SK-N-SH (cell line): ENCODE measurements at regions not wholly inside any gene's neighbourhood (a gene's known extent, or its start where the extent isn't known, plus 50 kb on each side); places are given as distances from the start of the nearest gene placed in this dataset.

ENCODE experiments used
- CTCF ChIA-PET: fragments of 300-600, 350-600 bp; formaldehyde crosslinking; extraction: SDS; loops from one replicate; lab custom pipeline; 2021; lab: Yijun Ruan, JAX
- POLR2A ChIA-PET: fragments of 350-600 bp; sonication (Branson Sonifier 250); formaldehyde crosslinking; extraction: SDS; loops from one replicate; lab custom pipeline; 2020; ENCODE audit warnings: antibody characterized with exemption, inconsistent platforms; lab: Yijun Ruan, JAX
- DNase-seq: peaks from one replicate; pipeline ENCODE4 v3.0.0; 2012
- H2AFZ ChIP-seq: fragments of 200-600 bp; sonication (generic); 2 replicates; pipeline ENCODE4 v1.8.1; 2016; ENCODE audit warnings: antibody characterized with exemption, mild to moderate bottlenecking, low read depth
- H3F3A ChIP-seq: fragments of 200-600 bp; sonication (generic); replicated peaks from 2 replicates; pipeline ENCODE3; 2016; ENCODE audit warnings: antibody characterized with exemption, mild to moderate bottlenecking; ENCODE audit not compliant: insufficient read depth
- H3K27ac ChIP-seq, 2 experiments: fragments of 200-500 bp in 1 of 2; fragments of 200-600 bp in 1 of 2; sonication (Bioruptor generic) in 1 of 2; sonication (generic), shearing (Covaris generic) in 1 of 2; 2 replicates each; pipeline versions ENCODE4 v1.5.1 to v1.6.1; 2014 to 2016; ENCODE audit warnings: low read depth in 2 of 2, inconsistent platforms in 1 of 2, low read length in 1 of 2, mild to moderate bottlenecking in 1 of 2, mixed read lengths in 1 of 2
- H3K27me3 ChIP-seq: fragments of 200-600 bp; sonication (generic), shearing (Covaris generic); 2 replicates; pipeline ENCODE4 v1.6.1; 2016; ENCODE audit warnings: mixed run types; ENCODE audit not compliant: insufficient read depth
- H3K36me3 ChIP-seq, 2 experiments: fragments of 200-500 bp in 1 of 2; fragments of 200-600 bp in 1 of 2; sonication (Bioruptor generic) in 1 of 2; sonication (generic) in 1 of 2; replicated peaks in 1 of 2; 2 replicates each; pipeline versions ENCODE3 to v1.5.1; 2014 to 2016; ENCODE audit warnings: low read length in 1 of 2, mild to moderate bottlenecking in 1 of 2; ENCODE audit not compliant: insufficient read depth in 2 of 2, control insufficient read depth in 1 of 2
- H3K4me1 ChIP-seq, 2 experiments: fragments of 200-500 bp in 1 of 2; fragments of 200-600 bp in 1 of 2; sonication (Bioruptor generic) in 1 of 2; sonication (generic), shearing (Covaris generic) in 1 of 2; 2 replicates each; pipeline versions ENCODE4 v1.5.1 to v1.6.1; 2014 to 2016; ENCODE audit warnings: low read depth in 1 of 2, low read length in 1 of 2, mixed run types in 1 of 2; ENCODE audit not compliant: insufficient read depth in 2 of 2, control insufficient read depth in 1 of 2
- H3K4me2 ChIP-seq: fragments of 200-600 bp; sonication (generic), shearing (Covaris generic); 2 replicates; pipeline ENCODE4 v1.6.1; 2017; ENCODE audit warnings: mixed run types
- H3K4me3 ChIP-seq, 2 experiments: fragments of 200-500 bp in 1 of 2; fragments of 200-600 bp in 1 of 2; sonication (Bioruptor generic) in 1 of 2; sonication (generic), shearing (Covaris generic) in 1 of 2; 2 replicates each; pipeline versions ENCODE4 v1.5.1 to v1.8.1; 2014 to 2016; ENCODE audit warnings: low read depth in 2 of 2, inconsistent platforms in 1 of 2, low read length in 1 of 2, mild to moderate bottlenecking in 1 of 2, mixed read lengths in 1 of 2, moderate library complexity in 1 of 2
- H3K79me2 ChIP-seq: fragments of 200-600 bp; sonication (generic); 2 replicates; pipeline ENCODE4 v1.8.1; 2017; ENCODE audit warnings: mild to moderate bottlenecking; ENCODE audit not compliant: insufficient read depth
- H3K9ac ChIP-seq: fragments of 200-600 bp; sonication (generic); 2 replicates; pipeline ENCODE4 v1.6.1; 2017; ENCODE audit warnings: mixed run types
- H3K9me2 ChIP-seq: fragments of 200-600 bp; sonication (generic); 2 replicates; pipeline ENCODE4 v1.6.1; 2017; ENCODE audit warnings: mixed run types
- H3K9me3 ChIP-seq: fragments of 200-600 bp; sonication (generic); 2 replicates; pipeline ENCODE4 v1.6.1; 2017; ENCODE audit warnings: mixed run types, mild to moderate bottlenecking, moderate library complexity
- H4K20me1 ChIP-seq: fragments of 200-600 bp; sonication (generic); 2 replicates; pipeline ENCODE4 v1.6.1; 2017; ENCODE audit warnings: mild to moderate bottlenecking, mixed run types; ENCODE audit not compliant: insufficient read depth
- CHD2 ChIP-seq: fragments of 150-350 bp; IDR thresholded peaks from 2 replicates; pipeline ENCODE4 v1.6.1; 2018; ENCODE audit warnings: low read length; ENCODE audit not compliant: partially characterized antibody
- CTCF ChIP-seq: fragments of 200-600 bp; sonication (generic); IDR thresholded peaks from 2 replicates; pipeline ENCODE4 v1.6.1; 2017; ENCODE audit warnings: antibody characterized with exemption, mild to moderate bottlenecking, moderate library complexity
- ELF1 ChIP-seq: IDR thresholded peaks from 2 replicates; pipeline ENCODE4 v1.4.0; 2012
- EP300 ChIP-seq, 2 experiments: IDR thresholded peaks; 2 replicates each; pipeline versions ENCODE4 v1.4.0 to v1.6.1; 2012; ENCODE audit warnings: borderline replicate concordance in 1 of 2, low read depth in 1 of 2, low read length in 1 of 2
- FOSL2 ChIP-seq: IDR thresholded peaks from 2 replicates; pipeline ENCODE4 v1.4.0; 2012; ENCODE audit warnings: low read depth, mild to moderate bottlenecking, moderate library complexity, borderline replicate concordance
- FOXJ3 ChIP-seq: sonication (generic); formaldehyde crosslinking; IDR thresholded peaks from 2 replicates; pipeline ENCODE4 v1.5.1; 2020; ENCODE audit warnings: mild to moderate bottlenecking, missing genetic modification reagents
- GABPA ChIP-seq: IDR thresholded peaks from 2 replicates; pipeline ENCODE4 v1.4.0; 2012; ENCODE audit warnings: low read depth, mild to moderate bottlenecking
- GATA2 ChIP-seq: sonication (generic); formaldehyde crosslinking; IDR thresholded peaks from 2 replicates; pipeline ENCODE4 v1.5.0; 2020; ENCODE audit warnings: mild to moderate bottlenecking, missing genetic modification reagents
- JUND ChIP-seq: IDR thresholded peaks from 2 replicates; pipeline ENCODE4 v1.4.0; 2012
- MAX ChIP-seq: IDR thresholded peaks from 2 replicates; pipeline ENCODE4 v1.4.0; 2012; ENCODE audit warnings: low read depth
- MEF2A ChIP-seq: IDR thresholded peaks from 2 replicates; pipeline ENCODE4 v1.4.0; 2012; ENCODE audit warnings: low read depth, borderline replicate concordance
- NFIC ChIP-seq: IDR thresholded peaks from 2 replicates; pipeline ENCODE4 v1.4.0; 2012; ENCODE audit warnings: borderline replicate concordance
- PBX3 ChIP-seq: IDR thresholded peaks from 2 replicates; pipeline ENCODE4; 2012
- RAD21 ChIP-seq: IDR thresholded peaks from 2 replicates; pipeline ENCODE4 v1.6.1; 2012; ENCODE audit warnings: mild to moderate bottlenecking, low read length
- RCOR1 ChIP-seq: fragments of 150-350 bp; IDR thresholded peaks from 2 replicates; pipeline ENCODE4 v1.6.1; 2017; ENCODE audit warnings: antibody characterized with exemption, low read length
- RFX5 ChIP-seq: IDR thresholded peaks from 2 replicates; pipeline ENCODE4 v1.6.1; 2012; ENCODE audit warnings: mild to moderate bottlenecking, improper control_type of control experiment, low read length
- RXRA ChIP-seq: IDR thresholded peaks from 2 replicates; pipeline ENCODE4 v1.4.0; 2012; ENCODE audit warnings: low read depth, mild to moderate bottlenecking, borderline replicate concordance
- SIN3A ChIP-seq: IDR thresholded peaks from 2 replicates; pipeline ENCODE4 v1.6.1; 2012; ENCODE audit warnings: low read depth, mild to moderate bottlenecking, low read length, moderate library complexity, borderline replicate concordance
- SMC3 ChIP-seq: IDR thresholded peaks from 2 replicates; pipeline ENCODE4 v1.6.1; 2012; ENCODE audit warnings: low read depth, low read length, improper control_type of control experiment
- TAF1 ChIP-seq: IDR thresholded peaks from 2 replicates; pipeline ENCODE4 v1.6.1; 2012; ENCODE audit warnings: low read depth, mild to moderate bottlenecking, low read length, moderate library complexity, borderline replicate concordance
- TCF12 ChIP-seq: IDR thresholded peaks from 2 replicates; pipeline ENCODE4 v1.4.0; 2012
- TEAD4 ChIP-seq: IDR thresholded peaks from 2 replicates; pipeline ENCODE4 v1.4.0; 2012; ENCODE audit warnings: mild to moderate bottlenecking, borderline replicate concordance; ENCODE audit not compliant: insufficient read depth
- YY1 ChIP-seq: IDR thresholded peaks from 2 replicates; pipeline ENCODE4 v1.4.0; 2012; ENCODE audit warnings: low read depth, mild to moderate bottlenecking
- ZBTB33 ChIP-seq: IDR thresholded peaks from 2 replicates; pipeline ENCODE4 v1.4.0; 2012; ENCODE audit warnings: low read depth, borderline replicate concordance
- WGBS: methylation state at CpG from one replicate; pipeline ENCODE4 v1.1.6; 2017; ENCODE audit warnings: low lambda C conversion rate; 5-methylcytosine and 5-hydroxymethylcytosine counted together
- TF ChIP-seq, protein P1 (sequence below): fragments of 150-350 bp; IDR thresholded peaks from 2 replicates; pipeline ENCODE4 v1.6.1; 2017; ENCODE audit warnings: antibody characterized with exemption, low read length, low read depth, borderline replicate concordance

DNA sequence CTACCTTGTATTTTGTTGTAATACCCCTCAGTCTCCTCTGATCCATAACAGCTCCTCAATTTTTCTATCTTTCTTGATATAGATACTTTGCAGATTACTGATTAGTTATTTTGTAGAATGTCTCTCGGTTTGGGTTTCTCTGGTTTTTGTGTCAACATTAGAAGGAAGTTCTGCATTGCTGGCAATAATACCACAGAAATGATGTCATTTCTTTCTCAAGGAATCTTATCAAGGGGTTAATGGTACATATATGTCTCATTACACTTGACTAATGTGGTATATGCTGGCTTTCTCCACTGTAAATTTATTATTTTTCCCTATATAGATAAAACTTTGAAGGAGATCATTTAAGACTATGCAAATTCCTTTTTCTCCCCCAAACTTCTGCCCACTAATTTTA, 183.6 kb upstream of the DKK2 start:
- no peak overlapping the region for H3K4me2 ChIP-seq
- H3K36me3 ChIP-seq = no peaks in the 10 kb centered on the region
- TF ChIP-seq SIN3A (no peak), TAF1 (no peak), CTCF (no peak), TCF12 (no peak), SMC3 (no peak), RCOR1 (no peak), YY1 (no peak), CHD2 (no peak), RFX5 (no peak), GABPA (no peak), MAX (no peak), MEF2A (no peak)
- H3K4me1 ChIP-seq = no peaks in the 10 kb centered on the region; a peak in 1 of 4 replicates
- peak overlapping the region in 1 of 2 experiments; percentile 13; a peak in 1 of 4 replicates for H3K27ac ChIP-seq
- H3F3A ChIP-seq = peaks cover 2% of the 10 kb centered on the region
- no peak overlapping the region for H3K9ac ChIP-seq
- H3K79me2 ChIP-seq = no peaks in the 10 kb centered on the region
- no peak overlapping the region for H2AFZ ChIP-seq
- 59% methylated on average over 1 of the region's 1 CpG for WGBS
- H4K20me1 ChIP-seq = no peaks in the 10 kb centered on the region
- H3K9me3 ChIP-seq = no peaks in the 10 kb centered on the region
- no peak for DNase-seq
- H3K4me3 ChIP-seq = no peak overlapping the region
- ChIA-PET POLR2A (no interaction called here), CTCF (no interaction called here)
- no peaks in the 10 kb centered on the region for H3K27me3 ChIP-seq
- no peaks in the 10 kb centered on the region for H3K9me2 ChIP-seq

DNA sequence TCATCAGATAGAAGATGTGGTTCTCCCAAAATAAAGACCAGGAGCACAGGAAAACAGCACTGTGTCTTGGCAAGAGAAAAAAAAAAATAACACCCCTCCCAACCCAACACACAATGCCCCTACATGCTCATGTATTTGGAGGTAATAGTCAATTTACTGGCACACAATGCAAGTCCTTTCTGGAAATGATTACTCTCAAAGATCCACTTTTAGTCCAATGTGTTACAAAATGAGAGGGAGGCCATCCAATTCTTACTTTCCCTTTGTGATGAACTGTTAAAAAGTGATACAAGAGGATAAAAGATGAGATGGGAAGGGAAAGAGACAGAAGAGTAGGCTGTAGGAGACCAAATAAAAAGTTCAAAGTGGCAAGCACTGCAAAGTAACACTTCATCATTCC, 180.3 kb upstream of the DKK2 start:
- DNase-seq = no peak
- H3K79me2 ChIP-seq = no peaks in the 10 kb centered on the region
- CTCF ChIA-PET = no interaction called here
- H3F3A ChIP-seq = peaks cover 23% of the 10 kb centered on the region
- no peaks in the 10 kb centered on the region for H4K20me1 ChIP-seq
- H3K9me2 ChIP-seq = no peaks in the 10 kb centered on the region
- no peaks in the 10 kb centered on the region for H3K27me3 ChIP-seq
- TF ChIP-seq RFX5 = no peak
- TF ChIP-seq RXRA = no peak
- TF ChIP-seq, protein P1, sequence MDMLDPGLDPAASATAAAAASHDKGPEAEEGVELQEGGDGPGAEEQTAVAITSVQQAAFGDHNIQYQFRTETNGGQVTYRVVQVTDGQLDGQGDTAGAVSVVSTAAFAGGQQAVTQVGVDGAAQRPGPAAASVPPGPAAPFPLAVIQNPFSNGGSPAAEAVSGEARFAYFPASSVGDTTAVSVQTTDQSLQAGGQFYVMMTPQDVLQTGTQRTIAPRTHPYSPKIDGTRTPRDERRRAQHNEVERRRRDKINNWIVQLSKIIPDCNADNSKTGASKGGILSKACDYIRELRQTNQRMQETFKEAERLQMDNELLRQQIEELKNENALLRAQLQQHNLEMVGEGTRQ = no peak
- no peak for TF ChIP-seq JUND
- no peak for TF ChIP-seq YY1
- TF ChIP-seq ELF1 = no peak
- no peak for TF ChIP-seq CHD2
- no peak for TF ChIP-seq GATA2 (CRISPR knock-in tag)
- TF ChIP-seq TAF1 = no peak
- TF ChIP-seq RAD21 = no peak
- TF ChIP-seq FOSL2 = no peak
- no peak for TF ChIP-seq MEF2A
- no peak for TF ChIP-seq EP300 (IDR thresholded peaks at IDR 0.05; ENCODE audit: borderline replicate concordance in 1 of 2, low read depth in 1 of 2, low read length in 1 of 2)
- TF ChIP-seq NFIC = no peak
- no peak for TF ChIP-seq RCOR1
- no peak for TF ChIP-seq PBX3
- no peak for TF ChIP-seq FOXJ3
- no peak for TF ChIP-seq TEAD4
- no peak for TF ChIP-seq ZBTB33
- TF ChIP-seq, all 33 proteins: peak for 0
- no peak overlapping the region; a peak in 1 of 4 replicates for H3K27ac ChIP-seq
- H3K9me3 ChIP-seq = no peaks in the 10 kb centered on the region
- H3K9ac ChIP-seq = no peak overlapping the region
- H3K4me2 ChIP-seq = no peak overlapping the region
- H3K4me1 ChIP-seq = peaks cover 19 to 27% of the 10 kb centered on the region in 2 experiments
- no peak overlapping the region for H3K4me3 ChIP-seq
- no peak overlapping the region for H2AFZ ChIP-seq
- POLR2A ChIA-PET = no interaction called here
- no peaks in the 10 kb centered on the region for H3K36me3 ChIP-seq
